HepG2 (cell line): ENCODE measurements at regions not wholly inside any gene's neighbourhood (a gene's known extent, or its start where the extent isn't known, plus 50 kb on each side); places are given as distances from the start of the nearest gene placed in this dataset.

Source experiments
- ATAC-seq: fragments of 200-7000 bp; cut with Tn5 transposase; 3 replicates; pipeline ENCODE4 v1.9.1; 2020; ENCODE audit warnings: mild to moderate bottlenecking, moderate library complexity
- BruUV-seq: library from RNA; stranded (reverse); fragments of 400-500 nt; replicated peaks from 2 replicates; lab custom pipeline; 2021; lab: Mats Ljungman, UMichigan
- CTCF ChIA-PET: fragments of 300-600 bp; formaldehyde crosslinking; extraction: SDS; loops from one replicate; lab custom pipeline; 2021; ENCODE audit warnings: low total read pairs, inconsistent platforms, low intra/inter-chr PET ratio; lab: Yijun Ruan, JAX
- POLR2A ChIA-PET: fragments of 350-600 bp; sonication (Branson Sonifier 250); formaldehyde crosslinking; loops from one replicate; lab custom pipeline; 2020; ENCODE audit warnings: antibody characterized with exemption, inconsistent platforms; lab: Yijun Ruan, JAX
- DNase-seq: peaks from one replicate; pipeline ENCODE4 v3.0.0-alpha.2; 2015; ENCODE audit warnings: low spot score
- FAIRE-seq: peaks from 3 replicates; lab custom pipeline; 2011; peaks lifted over from hg19 to GRCh38; lab: Jason Lieb, UNC
- H2AFZ ChIP-seq: one replicate; pipeline ENCODE4 v1.6.1; 2011; ENCODE audit warnings: low read length, inconsistent platforms
- H3K27ac ChIP-seq: fragments of 300-600 bp; 3 replicates; pipeline ENCODE4 v1.8.0; 2011; ENCODE audit warnings: mixed run types, mild to moderate bottlenecking, mixed read lengths, low read length, inconsistent platforms; ENCODE audit not compliant: insufficient read depth; ENCODE audit errors: extremely low read length
- H3K27me3 ChIP-seq, 2 experiments: fragments of 200-600 bp in 1 of 2; 2 replicates in 1 of 2; 3 replicates in 1 of 2; pipeline versions ENCODE4 v1.6.0 to v1.8.0; 2011; ENCODE audit warnings: low read length in 2 of 2, mild to moderate bottlenecking in 2 of 2, moderate library complexity in 2 of 2, inconsistent platforms in 1 of 2; ENCODE audit not compliant: insufficient read depth in 2 of 2, control insufficient read depth in 1 of 2
- H3K36me3 ChIP-seq, 2 experiments: fragments of 200-600 bp in 1 of 2; replicated peaks in 1 of 2; 2 replicates in 1 of 2; 3 replicates in 1 of 2; pipeline versions ENCODE4 v1.5.1 to v1.8.0; 2011; ENCODE audit warnings: low read length in 2 of 2, inconsistent platforms in 1 of 2; ENCODE audit not compliant: insufficient read depth in 2 of 2, control insufficient read depth in 1 of 2
- H3K4me1 ChIP-seq: 2 replicates; pipeline ENCODE4 v1.5.1; 2012; ENCODE audit warnings: low read length, inconsistent platforms; ENCODE audit not compliant: insufficient read depth
- H3K4me2 ChIP-seq: 2 replicates; pipeline ENCODE4 v1.6.0; 2011; ENCODE audit warnings: low read depth, low read length, inconsistent platforms
- H3K4me3 ChIP-seq, 3 experiments: fragments of 200-600 bp in 1 of 3; sonication (generic), shearing (Covaris generic) in 1 of 3; replicated peaks in 1 of 3; 2 replicates each; pipeline ENCODE4 v1.5.1; 2011 to 2016; ENCODE audit warnings: low read length in 3 of 3, inconsistent platforms in 2 of 3, low read depth in 2 of 3, mild to moderate bottlenecking in 2 of 3, control low read depth in 1 of 3, mixed read lengths in 1 of 3; ENCODE audit not compliant: insufficient read depth in 1 of 3
- H3K79me2 ChIP-seq: one replicate; pipeline ENCODE4 v1.6.1; 2011; ENCODE audit warnings: low read length, inconsistent platforms; ENCODE audit not compliant: insufficient read depth
- H3K9ac ChIP-seq: 2 replicates; pipeline ENCODE4 v1.6.0; 2011; ENCODE audit warnings: mild to moderate bottlenecking, low read depth, low read length, inconsistent platforms; ENCODE audit not compliant: insufficient read depth
- H3K9me3 ChIP-seq: 2 replicates; pipeline ENCODE4 v1.5.1; 2012; ENCODE audit warnings: mild to moderate bottlenecking, low read length
- H4K20me1 ChIP-seq: 2 replicates; pipeline ENCODE4 v1.6.0; 2011; ENCODE audit warnings: inconsistent platforms, mild to moderate bottlenecking, low read length, moderate library complexity; ENCODE audit not compliant: insufficient read depth
- BCL6 ChIP-seq: IDR thresholded peaks from 2 replicates; pipeline ENCODE4 v1.6.1; 2016; ENCODE audit warnings: missing genetic modification reagents, missing compliant biosample characterization
- ETV5 ChIP-seq: IDR thresholded peaks from 2 replicates; pipeline ENCODE4 v1.6.1; 2018; ENCODE audit warnings: missing biosample characterization, missing genetic modification reagents, inconsistent platforms, borderline replicate concordance
- FOXJ3 ChIP-seq: sonication (generic); formaldehyde crosslinking; IDR thresholded peaks from 2 replicates; pipeline ENCODE4 v1.4.0; 2020; ENCODE audit warnings: missing genetic modification reagents, mild to moderate bottlenecking, borderline replicate concordance
- HOXA7 ChIP-seq: sonication (generic); formaldehyde crosslinking; IDR thresholded peaks from 2 replicates; pipeline ENCODE4 v1.8.1; 2022; ENCODE audit warnings: mild to moderate bottlenecking, missing genetic modification reagents, moderate library complexity
- MEF2D ChIP-seq: sonication (generic); formaldehyde crosslinking; IDR thresholded peaks from 2 replicates; pipeline ENCODE4 v1.5.1; 2020; ENCODE audit warnings: mild to moderate bottlenecking, missing genetic modification reagents
- PAX8 ChIP-seq: sonication (generic); formaldehyde crosslinking; IDR thresholded peaks from 2 replicates; pipeline ENCODE4 v1.8.0; 2022; ENCODE audit warnings: mild to moderate bottlenecking, missing genetic modification reagents, borderline replicate concordance
- POLR2A ChIP-seq, 2 experiments: IDR thresholded peaks; 2 replicates each; pipeline ENCODE4 v1.6.1; 2011; ENCODE audit warnings: low read depth in 2 of 2, low read length in 2 of 2, mild to moderate bottlenecking in 1 of 2, moderate library complexity in 1 of 2; ENCODE audit not compliant: insufficient read depth in 1 of 2
- POLR2AphosphoS2 ChIP-seq: IDR thresholded peaks from 2 replicates; pipeline ENCODE4 v1.6.1; 2011; ENCODE audit warnings: low read depth, low read length, improper control_type of control experiment
- STAT5B ChIP-seq: sonication (generic); formaldehyde crosslinking; IDR thresholded peaks from 2 replicates; pipeline ENCODE4 v1.4.0; 2020; ENCODE audit warnings: missing genetic modification reagents
- WGBS: methylation state at CpG from one replicate; pipeline ENCODE4 v1.1.6; 2017; ENCODE audit warnings: low lambda C conversion rate; 5-methylcytosine and 5-hydroxymethylcytosine counted together
- in situ Hi-C: cut with HindIII; loops from 2 replicates; pipeline ENCODE4 v1.10.0; 2017; ENCODE audit warnings: low pct_unique_long_range_greater_than_20kb; ENCODE audit not compliant: extremely low pct_ligation_motif_present
- intact Hi-C: fragments of 100-400 bp; cut with micrococcal nuclease; formaldehyde crosslinking; loops from one replicate; pipeline ENCODE4 v1.10.0; 2022; ENCODE audit not compliant: unreplicated experiment
- TF ChIP-seq, protein P1 (sequence below): IDR thresholded peaks from 2 replicates; pipeline ENCODE4 v1.6.1; 2016; ENCODE audit warnings: missing biosample characterization, missing genetic modification reagents, low read depth
- TF ChIP-seq, protein P2 (sequence below): sonication (generic); formaldehyde crosslinking; IDR thresholded peaks from 2 replicates; pipeline ENCODE4 v1.5.1; 2020; ENCODE audit warnings: mild to moderate bottlenecking, missing genetic modification reagents, moderate library complexity
- TF ChIP-seq, protein P3 (sequence below): sonication (generic); formaldehyde crosslinking; IDR thresholded peaks from 2 replicates; pipeline ENCODE4 v1.8.0; 2022; ENCODE audit warnings: low read depth, missing genetic modification reagents

DNA sequence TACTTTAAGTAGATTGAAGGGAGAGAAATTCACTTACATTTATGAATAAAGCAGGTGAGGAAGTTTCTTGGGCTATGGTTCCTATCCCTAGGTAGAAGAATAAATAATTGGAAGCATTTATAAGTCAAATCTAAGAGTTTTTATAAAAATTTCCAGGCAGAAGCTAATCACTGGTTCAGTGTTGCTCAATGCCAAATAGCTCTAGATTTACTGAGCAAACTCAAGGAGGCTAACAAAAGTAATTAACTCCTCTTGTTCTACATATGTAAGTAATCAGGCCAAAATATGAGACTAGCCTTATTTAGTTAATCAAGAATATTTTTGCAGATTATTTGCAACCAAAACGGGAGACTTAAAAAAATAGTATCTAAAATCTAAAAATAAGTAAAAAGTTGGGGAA lies 472.3 kb downstream of the PLK2 start:
- Histone ChIP-seq H3K4me1 (no peaks in the 10 kb centered on the region), H3K27ac (no peak overlapping the region), H4K20me1 (no peaks in the 10 kb centered on the region), H3K9ac (no peak overlapping the region), H3K4me2 (no peak overlapping the region), H3K79me2 (no peaks in the 10 kb centered on the region), H3K4me3 (no peak overlapping the region), H2AFZ (no peak overlapping the region), H3K27me3 (no peaks in the 10 kb centered on the region), H3K36me3 (no peaks in the 10 kb centered on the region)
- DNase-seq, result no peak
- in situ Hi-C loops, result no loop called here
- no TSS peak for BruUV-seq
- POLR2A ChIA-PET, result no interaction called here
- WGBS, result 0% methylated on average over 1 of the region's 1 CpG
- TF ChIP-seq, protein P1, sequence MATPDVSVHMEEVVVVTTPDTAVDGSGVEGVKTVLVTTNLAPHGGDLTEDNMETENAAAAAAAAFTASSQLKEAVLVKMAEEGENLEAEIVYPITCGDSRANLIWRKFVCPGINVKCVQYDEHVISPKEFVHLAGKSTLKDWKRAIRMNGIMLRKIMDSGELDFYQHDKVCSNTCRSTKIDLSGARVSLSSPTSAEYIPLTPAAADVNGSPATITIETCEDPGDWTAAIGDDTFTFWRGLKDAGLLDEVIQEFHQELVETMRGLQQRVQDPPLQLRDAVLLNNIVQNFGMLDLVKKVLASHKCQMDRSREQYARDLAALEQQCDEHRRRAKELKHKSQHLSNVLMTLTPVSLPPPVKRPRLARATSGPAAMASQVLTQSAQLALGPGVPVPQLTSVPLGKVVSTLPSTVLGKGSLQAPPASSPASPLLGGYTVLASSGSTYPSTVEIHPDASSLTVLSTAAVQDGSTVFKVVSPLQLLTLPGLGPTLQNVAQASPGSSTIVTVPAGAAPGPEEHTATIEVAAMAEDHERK (CRISPR knock-in tag), result no peak
- no peak for TF ChIP-seq FOXJ3 (CRISPR knock-in tag)
- TF ChIP-seq, protein P2, sequence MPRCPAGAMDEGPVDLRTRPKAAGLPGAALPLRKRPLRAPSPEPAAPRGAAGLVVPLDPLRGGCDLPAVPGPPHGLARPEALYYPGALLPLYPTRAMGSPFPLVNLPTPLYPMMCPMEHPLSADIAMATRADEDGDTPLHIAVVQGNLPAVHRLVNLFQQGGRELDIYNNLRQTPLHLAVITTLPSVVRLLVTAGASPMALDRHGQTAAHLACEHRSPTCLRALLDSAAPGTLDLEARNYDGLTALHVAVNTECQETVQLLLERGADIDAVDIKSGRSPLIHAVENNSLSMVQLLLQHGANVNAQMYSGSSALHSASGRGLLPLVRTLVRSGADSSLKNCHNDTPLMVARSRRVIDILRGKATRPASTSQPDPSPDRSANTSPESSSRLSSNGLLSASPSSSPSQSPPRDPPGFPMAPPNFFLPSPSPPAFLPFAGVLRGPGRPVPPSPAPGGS (CRISPR knock-in tag), result no peak
- TF ChIP-seq, all 625 proteins: peak for 0
- CTCF ChIA-PET, result no interaction called here
- intact Hi-C loops, result no loop called here
- H3K9me3 ChIP-seq, result no peaks in the 10 kb centered on the region
- no peak for ATAC-seq
- no peak for FAIRE-seq

DNA sequence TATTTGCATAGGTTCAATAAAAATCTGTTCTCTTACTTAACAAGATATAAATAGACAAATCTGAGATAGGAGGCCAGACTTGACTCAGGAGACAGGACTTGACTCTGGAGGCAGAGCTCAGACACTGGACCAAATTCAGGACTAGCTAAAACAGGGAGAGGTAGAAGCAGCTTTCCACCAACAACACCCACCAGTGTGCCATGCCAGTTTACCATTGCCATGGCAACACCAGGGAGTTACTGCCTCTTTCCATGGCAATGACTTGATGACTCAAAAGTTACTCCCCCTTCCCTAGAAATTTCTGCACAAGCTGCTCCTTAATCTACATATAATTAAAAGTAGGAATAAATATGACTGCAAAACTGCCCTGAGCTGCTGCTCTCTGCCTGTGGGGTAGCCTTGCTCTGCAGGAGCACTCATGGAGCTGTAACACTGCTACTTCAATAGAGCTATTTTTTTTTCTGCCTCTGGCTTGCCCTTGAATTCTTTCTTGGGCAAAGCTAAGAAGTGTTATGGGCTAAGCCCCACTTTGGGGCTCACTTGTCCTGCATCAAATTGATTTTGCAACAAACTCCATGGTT lies 473.0 kb downstream of the PLK2 start:
- Histone ChIP-seq H2AFZ (no peak overlapping the region), H3K4me1 (no peaks in the 10 kb centered on the region), H3K9ac (no peak overlapping the region), H3K4me3 (no peak overlapping the region), H3K36me3 (no peaks in the 10 kb centered on the region), H3K79me2 (no peaks in the 10 kb centered on the region), H3K4me2 (no peak overlapping the region), H3K9me3 (no peaks in the 10 kb centered on the region), H4K20me1 (no peaks in the 10 kb centered on the region), H3K27ac (no peak overlapping the region), H3K27me3 (no peaks in the 10 kb centered on the region)
- TF ChIP-seq POLR2AphosphoS2 (no peak), STAT5B (CRISPR knock-in tag) (no peak), ETV5 (CRISPR knock-in tag) (no peak), POLR2A (IDR thresholded peaks at IDR 0.05; ENCODE audit: insufficient read depth in 1 of 2, low read depth in 2 of 2, low read length in 2 of 2) (no peak), MEF2D (CRISPR knock-in tag) (no peak), HOXA7 (CRISPR knock-in tag) (no peak), PAX8 (CRISPR knock-in tag) (no peak), BCL6 (CRISPR knock-in tag) (no peak)
- TF ChIP-seq, protein P3, sequence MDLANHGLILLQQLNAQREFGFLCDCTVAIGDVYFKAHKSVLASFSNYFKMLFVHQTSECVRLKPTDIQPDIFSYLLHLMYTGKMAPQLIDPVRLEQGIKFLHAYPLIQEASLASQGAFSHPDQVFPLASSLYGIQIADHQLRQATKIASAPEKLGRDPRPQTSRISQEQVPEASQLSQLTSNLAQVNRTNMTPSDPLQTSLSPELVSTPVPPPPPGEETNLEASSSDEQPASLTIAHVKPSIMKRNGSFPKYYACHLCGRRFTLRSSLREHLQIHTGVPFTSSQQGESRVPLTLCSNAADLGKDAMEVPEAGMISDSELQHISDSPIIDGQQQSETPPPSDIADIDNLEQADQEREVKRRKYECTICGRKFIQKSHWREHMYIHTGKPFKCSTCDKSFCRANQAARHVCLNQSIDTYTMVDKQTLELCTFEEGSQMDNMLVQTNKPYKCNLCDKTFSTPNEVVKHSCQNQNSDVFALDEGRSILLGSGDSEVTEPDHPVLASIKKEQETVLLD (CRISPR knock-in tag), result no peak
- intact Hi-C loops, result no loop called here
- ATAC-seq (no peak), FAIRE-seq (no peak), DNase-seq (no peak)
- no TSS peak for BruUV-seq
- POLR2A ChIA-PET, result no interaction called here
- CTCF ChIA-PET, result no interaction called here
- in situ Hi-C loops, result no loop called here
